ENCODE measurements at regions not wholly inside any gene's neighbourhood (a gene's known extent, or its start where the extent isn't known, plus 50 kb on each side); places are given as distances from the start of the nearest gene placed in this dataset.

DNA sequence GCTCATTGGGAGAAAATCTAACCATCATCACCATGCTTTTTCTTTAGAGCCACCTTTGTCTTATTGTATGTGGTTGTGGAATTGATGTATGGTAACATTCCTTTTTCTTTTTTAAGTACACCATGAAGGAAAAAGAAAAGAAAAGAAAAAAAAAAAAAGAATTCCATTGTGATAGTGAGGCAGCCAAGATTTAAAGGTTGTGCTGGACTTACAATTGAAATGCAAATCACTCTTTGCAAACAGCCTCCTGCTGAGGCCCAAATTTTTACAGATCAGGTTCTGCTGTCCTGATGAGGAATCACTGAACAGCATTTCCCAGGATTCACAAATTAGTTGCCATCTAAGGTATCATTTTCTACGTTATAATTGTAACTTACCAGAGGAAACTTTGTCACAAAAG lies 1101.0 kb upstream of the FANCL start:
- TF ChIP-seq, protein P1, sequence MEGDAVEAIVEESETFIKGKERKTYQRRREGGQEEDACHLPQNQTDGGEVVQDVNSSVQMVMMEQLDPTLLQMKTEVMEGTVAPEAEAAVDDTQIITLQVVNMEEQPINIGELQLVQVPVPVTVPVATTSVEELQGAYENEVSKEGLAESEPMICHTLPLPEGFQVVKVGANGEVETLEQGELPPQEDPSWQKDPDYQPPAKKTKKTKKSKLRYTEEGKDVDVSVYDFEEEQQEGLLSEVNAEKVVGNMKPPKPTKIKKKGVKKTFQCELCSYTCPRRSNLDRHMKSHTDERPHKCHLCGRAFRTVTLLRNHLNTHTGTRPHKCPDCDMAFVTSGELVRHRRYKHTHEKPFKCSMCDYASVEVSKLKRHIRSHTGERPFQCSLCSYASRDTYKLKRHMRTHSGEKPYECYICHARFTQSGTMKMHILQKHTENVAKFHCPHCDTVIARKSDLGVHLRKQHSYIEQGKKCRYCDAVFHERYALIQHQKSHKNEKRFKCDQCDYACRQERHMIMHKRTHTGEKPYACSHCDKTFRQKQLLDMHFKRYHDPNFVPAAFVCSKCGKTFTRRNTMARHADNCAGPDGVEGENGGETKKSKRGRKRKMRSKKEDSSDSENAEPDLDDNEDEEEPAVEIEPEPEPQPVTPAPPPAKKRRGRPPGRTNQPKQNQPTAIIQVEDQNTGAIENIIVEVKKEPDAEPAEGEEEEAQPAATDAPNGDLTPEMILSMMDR (IDR thresholded peaks at IDR 0.05) = no peak
- no peak for TF ChIP-seq POLR2A (IDR thresholded peaks at IDR 0.05)
